ENCODE measurements at regions not wholly inside any gene's neighbourhood (a gene's known extent, or its start where the extent isn't known, plus 50 kb on each side); places are given as distances from the start of the nearest gene placed in this dataset.
"Not testable (repeated sequence)": the region's sequence is repeated elsewhere in the genome, so short reads cannot be mapped to it uniquely, and the experiment has no call there.

DNA sequence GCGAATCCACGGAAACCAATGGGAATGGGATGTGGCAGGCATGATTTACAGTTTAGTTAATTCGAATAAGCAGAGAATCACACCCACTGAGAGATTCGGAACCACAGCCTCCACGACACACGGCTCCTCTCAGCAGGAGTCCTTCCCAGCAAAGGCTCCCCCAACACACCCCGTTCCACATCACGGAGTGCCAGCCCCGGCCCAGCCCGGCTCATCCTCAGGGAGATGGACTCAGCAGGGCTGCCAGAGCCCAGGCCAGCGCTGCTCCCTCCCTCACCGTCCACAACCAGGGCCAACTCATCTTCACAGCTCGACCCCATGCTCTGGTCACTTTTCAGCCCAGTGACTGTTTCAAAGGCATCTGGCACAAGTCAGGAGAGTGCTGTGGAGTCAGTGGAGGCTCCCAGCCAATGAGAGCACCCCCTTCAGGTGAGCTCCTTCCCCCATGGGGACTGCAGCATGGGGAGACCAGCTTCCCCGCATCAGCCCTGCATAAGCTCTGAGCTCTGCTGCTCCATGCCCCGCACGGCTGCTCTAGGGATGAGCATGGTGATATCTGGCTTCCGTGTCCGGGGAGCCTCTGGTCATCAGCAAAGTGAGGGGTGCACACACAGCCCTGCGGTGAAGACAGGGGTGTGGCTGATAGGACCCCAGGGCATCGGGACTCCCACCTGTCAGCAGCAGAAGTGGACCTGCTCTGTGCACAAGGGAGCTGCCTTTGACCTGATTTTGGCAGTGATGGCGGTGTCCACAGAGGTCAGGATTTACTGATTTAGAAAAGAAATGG is 238.8 kb upstream of the SFSWAP start:
- in situ Hi-C loops (cut with MboI; ENCODE audit: low sequenced_read_pairs in 4 of 4) = no loop called here
- DNase-seq (no peak), ATAC-seq (no peak)

DNA sequence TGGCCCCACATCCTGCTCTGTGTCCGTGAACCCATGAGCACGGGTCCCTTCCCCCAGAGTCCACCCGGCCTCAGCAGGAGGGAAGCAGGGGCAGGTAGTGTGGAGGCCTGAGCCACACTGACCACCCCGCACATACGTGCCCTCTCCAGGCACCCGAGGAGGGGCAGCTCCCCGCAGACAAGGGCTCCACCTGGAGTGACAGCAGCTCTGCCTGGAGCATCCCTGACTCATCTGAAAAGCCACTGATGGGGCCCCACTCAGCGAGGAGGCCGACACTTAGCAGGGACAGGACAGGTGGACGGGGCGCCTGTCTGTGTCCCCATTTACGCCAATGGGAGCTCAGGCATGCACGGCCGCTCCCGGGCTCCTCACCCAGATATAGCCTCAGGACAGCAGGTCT is 237.6 kb upstream of the SFSWAP start:
- intact Hi-C loops (cut with DNase I; ENCODE audit: low total_unique reads) = no loop called here
- Histone ChIP-seq H3K27ac (no peak overlapping the region), H3K4me3 (no peak overlapping the region), H3K9me3 (no peaks in the 10 kb centered on the region), H3K36me3 (no peaks in the 10 kb centered on the region), H3K4me1 (no peaks in the 10 kb centered on the region), H3K27me3 (peaks cover 0 to 3% (median 0%) of the 10 kb centered on the region in 3 donors)
- TF ChIP-seq POLR2A (IDR thresholded peaks at IDR 0.05) = no peak
- TF ChIP-seq, protein P1, sequence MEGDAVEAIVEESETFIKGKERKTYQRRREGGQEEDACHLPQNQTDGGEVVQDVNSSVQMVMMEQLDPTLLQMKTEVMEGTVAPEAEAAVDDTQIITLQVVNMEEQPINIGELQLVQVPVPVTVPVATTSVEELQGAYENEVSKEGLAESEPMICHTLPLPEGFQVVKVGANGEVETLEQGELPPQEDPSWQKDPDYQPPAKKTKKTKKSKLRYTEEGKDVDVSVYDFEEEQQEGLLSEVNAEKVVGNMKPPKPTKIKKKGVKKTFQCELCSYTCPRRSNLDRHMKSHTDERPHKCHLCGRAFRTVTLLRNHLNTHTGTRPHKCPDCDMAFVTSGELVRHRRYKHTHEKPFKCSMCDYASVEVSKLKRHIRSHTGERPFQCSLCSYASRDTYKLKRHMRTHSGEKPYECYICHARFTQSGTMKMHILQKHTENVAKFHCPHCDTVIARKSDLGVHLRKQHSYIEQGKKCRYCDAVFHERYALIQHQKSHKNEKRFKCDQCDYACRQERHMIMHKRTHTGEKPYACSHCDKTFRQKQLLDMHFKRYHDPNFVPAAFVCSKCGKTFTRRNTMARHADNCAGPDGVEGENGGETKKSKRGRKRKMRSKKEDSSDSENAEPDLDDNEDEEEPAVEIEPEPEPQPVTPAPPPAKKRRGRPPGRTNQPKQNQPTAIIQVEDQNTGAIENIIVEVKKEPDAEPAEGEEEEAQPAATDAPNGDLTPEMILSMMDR (IDR thresholded peaks at IDR 0.05 in 4 of 5, conservative IDR thresholded peaks at IDR 0.05 in 1 of 5) = no peak
- DNase-seq (no peak), ATAC-seq (no peak)
- in situ Hi-C loops (cut with MboI; ENCODE audit: low sequenced_read_pairs in 4 of 4) = no loop called here

More for the DNA sequence above, 238.8 kb upstream of the SFSWAP start:
- Histone ChIP-seq H3K9me3 (no peaks in the 10 kb centered on the region), H3K4me1 (no peaks in the 10 kb centered on the region), H3K36me3 (no peaks in the 10 kb centered on the region), H3K27ac (no peak overlapping the region), H3K27me3 (peaks cover 0 to 5% (median 0%) of the 10 kb centered on the region in 3 donors), H3K4me3 (no peak overlapping the region)
- intact Hi-C loops (cut with DNase I; ENCODE audit: low total_unique reads) = no loop called here
- TF ChIP-seq, protein P1 (IDR thresholded peaks at IDR 0.05 in 4 of 5, conservative IDR thresholded peaks at IDR 0.05 in 1 of 5) = no peak
- TF ChIP-seq POLR2A (IDR thresholded peaks at IDR 0.05) = no peak

DNA sequence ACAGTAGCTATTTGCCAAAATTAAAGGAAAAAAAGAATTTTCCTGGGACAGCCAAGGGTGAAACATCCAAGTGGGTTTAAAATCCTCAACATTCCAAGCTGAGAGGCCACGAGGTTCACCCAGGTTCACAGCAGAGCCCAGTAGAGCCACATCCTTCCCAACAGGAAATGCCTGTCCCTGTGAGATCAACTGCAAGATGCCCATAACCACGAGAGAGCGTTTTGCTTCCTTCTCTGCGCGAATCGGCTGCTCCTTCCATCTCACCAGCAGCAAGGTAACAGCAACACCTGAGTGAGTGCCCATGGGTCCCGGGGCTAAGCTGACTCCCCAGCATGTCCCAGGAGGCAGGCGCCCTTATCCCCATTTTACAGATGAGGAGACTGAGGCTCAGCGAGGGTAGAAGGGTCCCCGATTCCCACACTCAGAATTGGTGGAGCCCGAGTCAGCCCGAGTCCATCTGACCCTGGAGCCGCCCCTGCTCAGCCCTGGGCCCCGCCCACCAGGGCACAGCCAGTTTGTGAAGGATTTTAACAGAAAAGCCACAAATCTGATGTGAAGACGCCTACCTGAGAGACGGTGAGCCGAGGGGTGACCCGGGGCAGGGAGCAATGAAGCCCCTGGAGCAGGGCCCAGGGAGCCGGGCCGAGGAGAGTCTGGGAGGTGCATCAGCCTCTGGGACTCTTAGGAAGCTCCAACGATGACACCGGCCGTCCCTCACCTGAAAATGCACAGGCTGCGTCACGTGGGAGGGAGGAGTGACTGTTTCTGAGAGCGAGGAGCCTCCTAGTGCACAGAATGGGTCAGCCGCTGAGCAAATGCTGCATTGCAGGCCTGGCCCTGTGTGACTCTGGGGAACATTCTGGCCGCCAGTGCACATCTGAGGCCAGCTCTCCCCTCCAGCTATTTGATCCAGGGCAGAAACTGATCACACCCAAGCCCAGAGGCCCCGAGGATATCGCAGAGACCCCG is 236.9 kb upstream of the SFSWAP start:
- no peak for TF ChIP-seq POLR2A (IDR thresholded peaks at IDR 0.05)
- TF ChIP-seq, protein P1 (IDR thresholded peaks at IDR 0.05 in 4 of 5, conservative IDR thresholded peaks at IDR 0.05 in 1 of 5) = no peak
- Histone ChIP-seq H3K27ac (no peak overlapping the region), H3K36me3 (no peaks in the 10 kb centered on the region), H3K4me1 (no peaks in the 10 kb centered on the region), H3K9me3 (no peaks in the 10 kb centered on the region), H3K27me3 (peaks cover 0 to 3% (median 0%) of the 10 kb centered on the region in 3 donors), H3K4me3 (no peak overlapping the region)
- ATAC-seq = no peak
- in situ Hi-C loops (cut with MboI; ENCODE audit: low sequenced_read_pairs in 4 of 4) (no loop called here), intact Hi-C loops (cut with DNase I; ENCODE audit: low total_unique reads) (no loop called here)
- no peak for DNase-seq

DNA sequence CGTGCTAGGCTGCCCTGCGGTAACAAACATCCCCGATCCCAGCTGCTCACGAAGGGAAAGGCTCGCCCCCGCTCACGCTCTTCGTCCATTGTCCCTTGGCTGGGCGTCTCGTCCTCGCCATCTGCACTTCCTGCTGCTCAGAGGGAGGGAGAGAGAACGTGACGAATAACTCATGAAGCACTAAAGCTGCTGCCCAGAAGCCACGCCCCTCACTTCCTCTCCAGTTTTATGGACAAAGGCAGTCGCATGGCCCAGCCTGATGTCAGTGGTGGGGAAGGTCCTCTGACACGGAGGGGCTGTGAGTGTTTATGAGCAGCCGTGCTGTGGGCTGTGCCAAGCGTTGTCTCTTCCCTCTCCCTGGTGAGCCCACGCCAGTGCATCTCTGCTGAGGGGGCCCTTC is 235.9 kb upstream of the SFSWAP start:
- DNase-seq; H3K36me3 ChIP-seq; H3K4me1 ChIP-seq; intact Hi-C loops (cut with DNase I; ENCODE audit: low total_unique reads); in situ Hi-C loops (cut with MboI; ENCODE audit: low sequenced_read_pairs in 4 of 4); H3K27me3 ChIP-seq; H3K27ac ChIP-seq; H3K4me3 ChIP-seq; H3K9me3 ChIP-seq: not testable (repeated sequence)
- peak in 1 of 2 donors; percentile 41 for ATAC-seq

DNA sequence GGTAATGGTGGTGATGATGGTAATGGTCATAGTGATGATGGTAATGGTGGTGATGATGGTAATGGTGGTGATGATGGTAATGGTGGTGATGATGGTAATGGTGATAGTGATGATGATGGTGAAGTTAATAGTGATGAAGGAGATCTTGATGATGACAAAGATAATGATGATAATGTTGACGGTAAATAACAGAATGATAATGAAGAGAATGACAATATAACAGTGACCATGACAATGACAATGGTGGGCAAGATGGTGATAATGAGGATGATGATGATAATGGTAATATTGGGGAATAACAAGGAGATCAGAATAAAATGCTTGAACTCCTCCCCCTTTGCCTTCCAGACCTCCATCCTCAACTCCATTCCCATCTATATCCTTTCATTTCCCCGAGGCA is 233.3 kb upstream of the SFSWAP start:
- H3K27me3 ChIP-seq = no peaks in the 10 kb centered on the region
- DNase-seq (no peak), ATAC-seq (no peak)
- no peaks in the 10 kb centered on the region for H3K9me3 ChIP-seq
- H3K36me3 ChIP-seq = no peaks in the 10 kb centered on the region
- in situ Hi-C loops (cut with MboI; ENCODE audit: low sequenced_read_pairs in 4 of 4) = no loop called here
- intact Hi-C loops (cut with DNase I; ENCODE audit: low total_unique reads) = no loop called here
- H3K27ac ChIP-seq = no peak overlapping the region
- no peak for TF ChIP-seq POLR2A (IDR thresholded peaks at IDR 0.05)
- TF ChIP-seq, protein P1 (IDR thresholded peaks at IDR 0.05 in 4 of 5, conservative IDR thresholded peaks at IDR 0.05 in 1 of 5) = no peak
- H3K4me3 ChIP-seq = no peak overlapping the region
- H3K4me1 ChIP-seq = no peaks in the 10 kb centered on the region

All from gastrocnemius medialis (tissue), 4 donors.